Adrenal gland (tissue), 9 donors: ENCODE measurements at regions not wholly inside any gene's neighbourhood (a gene's known extent, or its start where the extent isn't known, plus 50 kb on each side); places are given as distances from the start of the nearest gene placed in this dataset.
"Not testable (repeated sequence)": the region's sequence is repeated elsewhere in the genome, so short reads cannot be mapped to it uniquely, and the experiment has no call there.

Experiments
- DNase-seq, 7 donors: peaks; one replicate each; pipeline ENCODE4 v3.0.0-alpha.2; 2019 to 2020
- H3K27ac ChIP-seq, 5 donors: fragments of 200-600 bp; sonication (generic) in 4 of 5; 1 replicate in 3 of 5; 2 replicates in 2 of 5; pipeline versions ENCODE4 v1.5.1 to v1.8.0; 2016 to 2020; ENCODE audit warnings: mild to moderate bottlenecking in 1 of 5
- H3K27me3 ChIP-seq: fragments of 200-600 bp; 2 replicates; pipeline ENCODE4 v1.8.0; 2021
- H3K36me3 ChIP-seq, 2 donors: fragments of 200-600 bp; replicated peaks in 1 of 2; 1 replicate in 1 of 2; 2 replicates in 1 of 2; pipeline versions ENCODE4 v1.5.1 to v1.8.0; 2018 to 2022
- H3K4me1 ChIP-seq, 2 donors: fragments of 200-600 bp; replicated peaks in 1 of 2; 1 replicate in 1 of 2; 2 replicates in 1 of 2; pipeline versions ENCODE4 v1.5.1 to v1.8.0; 2018 to 2021
- H3K4me3 ChIP-seq, 4 donors: fragments of 200-600 bp; sonication (generic) in 3 of 4; one replicate each; pipeline ENCODE4 v1.5.1; 2016 to 2018
- H3K9me3 ChIP-seq, 3 donors: fragments of 200-600 bp; sonication (generic) in 1 of 3; replicated peaks in 1 of 3; 1 replicate in 2 of 3; 2 replicates in 1 of 3; pipeline versions ENCODE4 v1.5.1 to v1.8.0; 2016 to 2021
- WGBS, 4 donors: extraction: QIAGEN DNeasy Blood & Tissue Kit in 2 of 4; methylation state at CpG; one replicate each; pipeline versions ENCODE4 v1.1.5 to v1.1.7; 2013 to 2017; 5-methylcytosine and 5-hydroxymethylcytosine counted together
- intact Hi-C, 2 donors: fragments of 100-400 bp; cut with DNase I; formaldehyde crosslinking; loops; one replicate each; pipeline versions ENCODE4 v1.14.1 to v1.15.0; 2022 to 2023
- donor health status: healthy with polysubstance abuse.
- donor health status: Bipolar disorder and iron deficiency.
- donor health status: DM: yes; HTN: yes; CAD: no.
- donor health status: DM: no; HTN: no; CAD: no.
- donor health status: DM: no; HTN: no; CAD: no.

- intact Hi-C loops, H3K9me3 ChIP-seq, H3K4me1 ChIP-seq, H3K27ac ChIP-seq, H3K27me3 ChIP-seq, H3K4me3 ChIP-seq, H3K36me3 ChIP-seq, DNase-seq: not testable (repeated sequence)
- WGBS, 4 donors: 82 to 86% methylated on average over 8 to 10 of the region's 10 CpGs; no CpG with 5 or more reads in 2 of the 4 donors
Observed at GRCh38 chr2:131830946-131831310, 303.2 kb downstream of the CCDC74A start.

GRCh38 chr2:131831450-131832208 lies 303.9 kb downstream of the CCDC74A start:
- not testable (repeated sequence) for DNase-seq, H3K27me3 ChIP-seq

GRCh38 chr2:131832209-131832780 lies 304.6 kb downstream of the CCDC74A start:
- intact Hi-C loops, H3K4me3 ChIP-seq, H3K27me3 ChIP-seq, H3K27ac ChIP-seq, H3K9me3 ChIP-seq, DNase-seq, H3K36me3 ChIP-seq, H3K4me1 ChIP-seq: not testable (repeated sequence)
- 86 to 88% methylated on average over 10 of the region's 10 CpGs; no CpG with 5 or more reads in 2 of the 4 donors for WGBS, 4 donors

More at GRCh38 chr2:131831450-131832208, 303.9 kb downstream of the CCDC74A start:
- H3K9me3 ChIP-seq, H3K4me1 ChIP-seq, H3K4me3 ChIP-seq, H3K36me3 ChIP-seq, intact Hi-C loops, H3K27ac ChIP-seq: not testable (repeated sequence)
- 38 to 64% (median 42%) methylated on average over 5 to 25 of the region's 25 CpGs; no CpG with 5 or more reads in 1 of the 4 donors for WGBS, 4 donors

GRCh38 chr2:131832917-131833316 lies 305.2 kb downstream of the CCDC74A start:
- H3K27me3 ChIP-seq, H3K27ac ChIP-seq, intact Hi-C loops, H3K4me1 ChIP-seq, DNase-seq, H3K36me3 ChIP-seq, H3K4me3 ChIP-seq, H3K9me3 ChIP-seq: not testable (repeated sequence)
- WGBS, 4 donors: 51 to 72% (median 60%) methylated on average over 1 to 4 of the region's 4 CpGs; no CpG with 5 or more reads in 1 of the 4 donors

GRCh38 chr2:131833367-131834202 lies 305.9 kb downstream of the CCDC74A start:
- H3K4me3 ChIP-seq, H3K9me3 ChIP-seq, H3K4me1 ChIP-seq, DNase-seq, intact Hi-C loops, H3K36me3 ChIP-seq, H3K27ac ChIP-seq, H3K27me3 ChIP-seq: not testable (repeated sequence)
- WGBS, 4 donors: 64 to 83% (median 78%) methylated on average over 5 to 24 of the region's 24 CpGs

GRCh38 chr2:131834203-131835020 lies 306.7 kb downstream of the CCDC74A start:
- H3K36me3 ChIP-seq, intact Hi-C loops, H3K27ac ChIP-seq, H3K4me3 ChIP-seq, H3K27me3 ChIP-seq, H3K4me1 ChIP-seq, H3K9me3 ChIP-seq, DNase-seq: not testable (repeated sequence)
- WGBS, 4 donors: 82 to 89% (median 85%) methylated on average over 15 to 31 of the region's 31 CpGs

- DNase-seq, H3K4me1 ChIP-seq, H3K4me3 ChIP-seq, H3K9me3 ChIP-seq, intact Hi-C loops, H3K27me3 ChIP-seq, H3K36me3 ChIP-seq, H3K27ac ChIP-seq: not testable (repeated sequence)
- 73 to 86% (median 85%) methylated on average over 5 to 9 of the region's 9 CpGs for WGBS, 4 donors
Observed at GRCh38 chr2:131835022-131835421, 307.3 kb downstream of the CCDC74A start.
